Neural cell (in vitro differentiated cells): ENCODE measurements at regions not wholly inside any gene's neighbourhood (a gene's known extent, or its start where the extent isn't known, plus 50 kb on each side); places are given as distances from the start of the nearest gene placed in this dataset.

ENCODE experiments used
- H2AFZ ChIP-seq: fragments of 200-600, 300-800 bp; sonication (generic), shearing (Covaris generic); 2 replicates; pipeline ENCODE4 v1.6.0; 2014; ENCODE audit warnings: low read depth, mild to moderate bottlenecking, antibody characterized with exemption, low read length, moderate library complexity
- H3F3A ChIP-seq: fragments of 200-600 bp; shearing (Covaris generic); 2 replicates; pipeline ENCODE4 v1.6.1; 2016; ENCODE audit warnings: mild to moderate bottlenecking, moderate library complexity, mixed read lengths, antibody characterized with exemption, low read length; ENCODE audit not compliant: insufficient read depth, poor library complexity, severe bottlenecking
- H3K27ac ChIP-seq: fragments of 200-600, 300-800 bp; sonication (generic), shearing (Covaris generic); 2 replicates; pipeline ENCODE4 v1.5.1; 2014; ENCODE audit warnings: mild to moderate bottlenecking, low read length, moderate library complexity
- H3K27me3 ChIP-seq: fragments of 300-800, 200-600 bp; sonication (generic), shearing (Covaris generic); 2 replicates; pipeline ENCODE4 v1.6.0; 2014; ENCODE audit warnings: mild to moderate bottlenecking, low read depth, low read length, moderate library complexity; ENCODE audit not compliant: insufficient read depth
- H3K36me3 ChIP-seq: fragments of 300-800, 200-600 bp; sonication (generic), shearing (Covaris generic); 2 replicates; pipeline ENCODE4 v1.5.1; 2014; ENCODE audit warnings: mild to moderate bottlenecking, antibody characterized with exemption, low read length, moderate library complexity; ENCODE audit not compliant: insufficient read depth
- H3K4me2 ChIP-seq: fragments of 300-800, 200-600 bp; sonication (generic), shearing (Covaris generic); 2 replicates; pipeline ENCODE4 v1.6.0; 2014; ENCODE audit warnings: mild to moderate bottlenecking, low read length
- H3K4me3 ChIP-seq: fragments of 300-800, 200-600 bp; sonication (generic), shearing (Covaris generic); 2 replicates; pipeline ENCODE4 v1.5.1; 2014; ENCODE audit warnings: mild to moderate bottlenecking, low read length, moderate library complexity
- H3K79me2 ChIP-seq: fragments of 200-600 bp; shearing (Covaris generic); replicated peaks from 2 replicates; pipeline ENCODE4 v1.6.0; 2014; ENCODE audit warnings: mild to moderate bottlenecking, low read length, moderate library complexity; ENCODE audit not compliant: insufficient read depth
- H3K9ac ChIP-seq: fragments of 300-800, 200-600 bp; sonication (generic), shearing (Covaris generic); 2 replicates; pipeline ENCODE4 v1.6.1; 2016; ENCODE audit warnings: mild to moderate bottlenecking, low read length, mixed read lengths
- H3K9me2 ChIP-seq: fragments of 200-600 bp; shearing (Covaris generic); 2 replicates; pipeline ENCODE4 v1.6.1; 2016; ENCODE audit warnings: mild to moderate bottlenecking, low read length, mixed read lengths; ENCODE audit not compliant: insufficient read depth
- H3K9me3 ChIP-seq: fragments of 200-600, 300-800 bp; sonication (generic), shearing (Covaris generic); 2 replicates; pipeline ENCODE4 v1.6.1; 2016; ENCODE audit warnings: mild to moderate bottlenecking, mixed run types, low read length, moderate library complexity, mixed read lengths
- H4K20me1 ChIP-seq: fragments of 200-600 bp; shearing (Covaris generic); 2 replicates; pipeline ENCODE4 v1.6.1; 2016; ENCODE audit warnings: mild to moderate bottlenecking, mixed run types; ENCODE audit not compliant: insufficient read depth
- EP300 ChIP-seq: fragments of 450-650 bp; conservative IDR thresholded peaks from 2 replicates; pipeline ENCODE4 v1.6.1; 2014; ENCODE audit warnings: antibody characterized with exemption, mild to moderate bottlenecking, moderate library complexity; ENCODE audit not compliant: poor library complexity, severe bottlenecking
- EZH2 ChIP-seq: fragments of 200-600, 300-800 bp; shearing (Covaris generic), sonication (generic); IDR thresholded peaks from 2 replicates; pipeline ENCODE4 v1.6.1; 2014; ENCODE audit warnings: antibody characterized with exemption, low read length, borderline replicate concordance, mild to moderate bottlenecking; ENCODE audit not compliant: insufficient read depth, poor library complexity, severe bottlenecking
- POLR2AphosphoS5 ChIP-seq: IDR thresholded peaks from 2 replicates; pipeline ENCODE4 v1.6.1; 2012
- SMC3 ChIP-seq: fragments of 450-650 bp; conservative IDR thresholded peaks from 2 replicates; pipeline ENCODE4 v1.6.1; 2014; ENCODE audit warnings: antibody characterized with exemption, mild to moderate bottlenecking, moderate library complexity; ENCODE audit not compliant: poor library complexity
- TF ChIP-seq, protein P1 (sequence below): IDR thresholded peaks from 2 replicates; pipeline ENCODE4 v1.6.1; 2012; ENCODE audit warnings: borderline replicate concordance
- TF ChIP-seq, protein P2 (sequence below): fragments of 450-650 bp; IDR thresholded peaks from 2 replicates; pipeline ENCODE4 v1.5.1; 2014; ENCODE audit warnings: antibody characterized with exemption, mild to moderate bottlenecking, moderate library complexity; ENCODE audit not compliant: poor library complexity, severe bottlenecking

DNA sequence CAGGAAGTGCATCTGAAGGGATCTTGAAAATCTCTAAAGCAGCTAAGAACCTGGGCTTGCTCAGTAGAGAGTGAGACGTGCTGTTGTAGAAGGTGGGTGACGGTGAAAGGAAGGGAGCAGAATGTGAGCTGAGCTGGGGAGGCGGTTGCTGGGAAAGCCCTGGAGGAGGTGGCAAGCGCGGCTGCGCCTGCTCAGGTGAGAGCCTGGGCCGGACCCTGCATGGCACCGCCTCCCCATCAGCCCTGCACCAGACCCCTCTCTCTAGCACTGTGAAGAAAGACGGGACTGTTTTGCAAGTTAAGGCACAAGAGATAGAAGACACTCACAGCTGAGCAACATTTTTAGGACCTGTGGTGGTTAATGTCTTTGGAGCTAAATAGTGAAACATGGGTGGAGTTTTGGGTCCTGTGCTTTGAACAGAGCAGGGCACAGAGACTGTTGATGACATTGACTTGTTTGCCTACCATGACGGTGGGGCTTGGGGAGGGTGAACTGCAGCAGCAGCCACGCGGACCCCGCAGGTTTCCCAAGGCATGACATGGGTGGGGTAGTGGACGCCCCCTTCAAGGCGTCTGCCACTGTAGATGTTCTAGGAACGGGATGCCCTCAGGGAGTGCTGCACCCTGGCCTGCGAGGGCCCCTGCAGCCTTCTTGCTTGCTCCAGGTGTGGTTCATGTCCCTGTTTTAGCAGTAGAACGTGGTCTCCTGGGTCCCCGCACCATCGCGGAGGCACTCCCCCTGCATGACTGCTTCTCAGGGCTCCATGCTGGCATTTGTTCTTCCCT, 245.3 kb downstream of the TSN start:
- H4K20me1 ChIP-seq: no peaks in the 10 kb centered on the region
- H3K4me3 ChIP-seq: no peak overlapping the region
- H3K27ac ChIP-seq: no peak overlapping the region
- no peaks in the 10 kb centered on the region for H3K79me2 ChIP-seq
- no peaks in the 10 kb centered on the region for H3K9me3 ChIP-seq
- H3K4me2 ChIP-seq: no peak overlapping the region
- no peaks in the 10 kb centered on the region for H3K27me3 ChIP-seq
- TF ChIP-seq EP300 (no peak), SMC3 (no peak)
- no peak overlapping the region for H2AFZ ChIP-seq
- H3K9ac ChIP-seq: no peak overlapping the region
- no peaks in the 10 kb centered on the region for H3K36me3 ChIP-seq
- H3K9me2 ChIP-seq: no peaks in the 10 kb centered on the region
- no peaks in the 10 kb centered on the region for H3F3A ChIP-seq

DNA sequence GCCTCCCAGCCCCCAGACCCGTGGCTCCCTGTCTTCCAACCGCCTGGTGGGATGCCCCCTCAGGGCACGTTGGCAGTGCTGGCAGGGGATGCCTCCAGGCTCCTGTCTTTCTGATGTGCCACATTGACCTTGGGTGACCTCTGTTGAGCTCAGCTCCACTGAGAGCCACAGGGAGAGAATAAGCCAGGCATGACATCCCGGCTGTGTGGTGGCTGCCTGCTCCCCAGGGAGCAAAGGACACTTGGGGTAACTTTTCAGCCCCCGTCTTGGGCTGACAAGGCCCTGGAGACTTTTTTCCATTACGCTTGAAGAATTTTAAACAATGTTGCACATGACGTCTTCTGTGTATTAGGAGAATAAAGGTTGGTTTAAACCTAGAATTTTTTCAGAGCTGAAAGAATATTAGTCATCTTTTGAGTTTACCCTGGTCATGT, 246.0 kb downstream of the TSN start:
- Histone ChIP-seq H3F3A (no peaks in the 10 kb centered on the region), H2AFZ (no peak overlapping the region), H3K79me2 (no peaks in the 10 kb centered on the region), H3K4me3 (no peak overlapping the region), H3K9ac (no peak overlapping the region), H3K4me2 (no peak overlapping the region), H4K20me1 (no peaks in the 10 kb centered on the region), H3K9me3 (no peaks in the 10 kb centered on the region), H3K9me2 (no peaks in the 10 kb centered on the region), H3K36me3 (no peaks in the 10 kb centered on the region), H3K27ac (no peak overlapping the region), H3K27me3 (no peaks in the 10 kb centered on the region)
- TF ChIP-seq POLR2AphosphoS5: no peak
- TF ChIP-seq EP300: no peak
- TF ChIP-seq, protein P1, sequence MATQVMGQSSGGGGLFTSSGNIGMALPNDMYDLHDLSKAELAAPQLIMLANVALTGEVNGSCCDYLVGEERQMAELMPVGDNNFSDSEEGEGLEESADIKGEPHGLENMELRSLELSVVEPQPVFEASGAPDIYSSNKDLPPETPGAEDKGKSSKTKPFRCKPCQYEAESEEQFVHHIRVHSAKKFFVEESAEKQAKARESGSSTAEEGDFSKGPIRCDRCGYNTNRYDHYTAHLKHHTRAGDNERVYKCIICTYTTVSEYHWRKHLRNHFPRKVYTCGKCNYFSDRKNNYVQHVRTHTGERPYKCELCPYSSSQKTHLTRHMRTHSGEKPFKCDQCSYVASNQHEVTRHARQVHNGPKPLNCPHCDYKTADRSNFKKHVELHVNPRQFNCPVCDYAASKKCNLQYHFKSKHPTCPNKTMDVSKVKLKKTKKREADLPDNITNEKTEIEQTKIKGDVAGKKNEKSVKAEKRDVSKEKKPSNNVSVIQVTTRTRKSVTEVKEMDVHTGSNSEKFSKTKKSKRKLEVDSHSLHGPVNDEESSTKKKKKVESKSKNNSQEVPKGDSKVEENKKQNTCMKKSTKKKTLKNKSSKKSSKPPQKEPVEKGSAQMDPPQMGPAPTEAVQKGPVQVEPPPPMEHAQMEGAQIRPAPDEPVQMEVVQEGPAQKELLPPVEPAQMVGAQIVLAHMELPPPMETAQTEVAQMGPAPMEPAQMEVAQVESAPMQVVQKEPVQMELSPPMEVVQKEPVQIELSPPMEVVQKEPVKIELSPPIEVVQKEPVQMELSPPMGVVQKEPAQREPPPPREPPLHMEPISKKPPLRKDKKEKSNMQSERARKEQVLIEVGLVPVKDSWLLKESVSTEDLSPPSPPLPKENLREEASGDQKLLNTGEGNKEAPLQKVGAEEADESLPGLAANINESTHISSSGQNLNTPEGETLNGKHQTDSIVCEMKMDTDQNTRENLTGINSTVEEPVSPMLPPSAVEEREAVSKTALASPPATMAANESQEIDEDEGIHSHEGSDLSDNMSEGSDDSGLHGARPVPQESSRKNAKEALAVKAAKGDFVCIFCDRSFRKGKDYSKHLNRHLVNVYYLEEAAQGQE: no peak
- TF ChIP-seq EZH2: no peak
- TF ChIP-seq SMC3: no peak
- TF ChIP-seq, protein P2, sequence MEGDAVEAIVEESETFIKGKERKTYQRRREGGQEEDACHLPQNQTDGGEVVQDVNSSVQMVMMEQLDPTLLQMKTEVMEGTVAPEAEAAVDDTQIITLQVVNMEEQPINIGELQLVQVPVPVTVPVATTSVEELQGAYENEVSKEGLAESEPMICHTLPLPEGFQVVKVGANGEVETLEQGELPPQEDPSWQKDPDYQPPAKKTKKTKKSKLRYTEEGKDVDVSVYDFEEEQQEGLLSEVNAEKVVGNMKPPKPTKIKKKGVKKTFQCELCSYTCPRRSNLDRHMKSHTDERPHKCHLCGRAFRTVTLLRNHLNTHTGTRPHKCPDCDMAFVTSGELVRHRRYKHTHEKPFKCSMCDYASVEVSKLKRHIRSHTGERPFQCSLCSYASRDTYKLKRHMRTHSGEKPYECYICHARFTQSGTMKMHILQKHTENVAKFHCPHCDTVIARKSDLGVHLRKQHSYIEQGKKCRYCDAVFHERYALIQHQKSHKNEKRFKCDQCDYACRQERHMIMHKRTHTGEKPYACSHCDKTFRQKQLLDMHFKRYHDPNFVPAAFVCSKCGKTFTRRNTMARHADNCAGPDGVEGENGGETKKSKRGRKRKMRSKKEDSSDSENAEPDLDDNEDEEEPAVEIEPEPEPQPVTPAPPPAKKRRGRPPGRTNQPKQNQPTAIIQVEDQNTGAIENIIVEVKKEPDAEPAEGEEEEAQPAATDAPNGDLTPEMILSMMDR: no peak
